ENCODE measurements at regions not wholly inside any gene's neighbourhood (a gene's known extent, or its start where the extent isn't known, plus 50 kb on each side); places are given as distances from the start of the nearest gene placed in this dataset.
"Not testable (repeated sequence)": the region's sequence is repeated elsewhere in the genome, so short reads cannot be mapped to it uniquely, and the experiment has no call there.

DNA sequence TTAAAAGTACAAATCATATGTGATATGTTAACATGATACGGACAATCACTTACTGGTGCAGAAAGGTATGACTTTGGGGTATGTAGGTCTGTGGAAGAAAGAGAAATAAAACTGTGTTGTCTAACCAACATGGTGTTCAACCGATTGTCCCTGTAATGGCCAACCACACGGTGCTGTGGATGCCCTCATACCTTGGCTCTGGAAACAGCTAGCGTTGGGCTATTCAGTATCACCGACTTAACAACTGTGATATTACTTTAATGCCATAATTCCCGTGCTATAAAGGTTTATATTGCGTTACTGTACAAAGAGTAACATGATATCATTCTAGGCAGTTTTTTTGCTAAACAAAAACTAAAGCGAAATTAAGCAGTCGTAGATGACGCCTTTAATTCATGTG is 448.3 kb downstream of the EFNB2 start:
- DNase-seq = no peak

DNA sequence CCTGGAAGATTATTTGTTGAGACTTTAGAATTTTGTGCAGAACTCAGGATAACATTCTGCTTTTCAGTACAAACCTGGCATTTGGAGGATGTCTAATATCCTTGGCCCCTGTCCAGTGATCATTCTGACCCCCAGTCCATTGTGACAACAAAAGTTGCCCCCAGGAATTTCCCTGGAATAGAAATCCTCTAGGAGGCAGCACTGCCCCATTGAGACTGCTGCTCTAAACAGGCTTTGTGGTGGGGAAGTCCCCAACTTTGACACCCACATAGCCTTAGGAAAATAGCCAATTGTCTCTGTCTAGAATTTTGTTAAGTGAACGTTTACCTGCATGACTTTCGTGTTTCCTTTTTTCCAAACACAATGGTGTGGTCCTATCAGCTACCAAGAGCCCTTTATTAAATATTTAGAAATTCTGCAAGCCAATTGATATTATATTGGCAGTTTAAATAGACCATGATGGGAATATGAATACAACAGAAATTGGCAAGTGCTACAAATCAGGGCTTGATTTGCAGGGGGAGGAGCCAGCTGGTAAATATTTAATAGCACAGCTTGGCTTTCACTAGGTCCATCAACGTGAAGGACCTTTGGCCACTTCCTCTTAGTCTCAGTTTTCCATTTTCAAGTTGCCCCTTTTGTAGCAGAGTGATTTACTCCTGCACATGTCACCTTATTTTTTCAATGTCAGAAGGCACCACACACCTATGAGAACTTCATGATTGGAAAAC is 451.7 kb downstream of the EFNB2 start:
- no peak for DNase-seq

DNA sequence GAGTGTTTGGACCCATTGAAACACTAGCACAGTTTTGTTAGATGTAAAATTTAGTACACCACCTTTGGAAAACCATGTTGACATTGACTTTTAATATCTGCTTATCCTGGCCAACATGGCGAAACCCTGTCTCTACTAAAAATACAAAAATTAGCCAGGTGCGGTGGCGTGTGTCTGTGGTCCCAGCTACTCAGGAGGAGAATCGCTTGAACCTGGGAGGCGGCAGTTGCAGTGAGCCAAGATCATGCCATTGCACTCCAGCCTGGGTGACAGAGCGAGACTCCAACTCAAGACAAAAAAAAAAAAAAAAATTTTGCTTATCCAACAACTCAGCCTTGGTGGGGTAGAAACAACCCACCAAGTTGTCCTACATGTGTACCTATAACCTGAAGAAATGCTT is 454.2 kb downstream of the EFNB2 start:
- DNase-seq = not testable (repeated sequence)

GRCh38 chr13:106078191-106078590 is 457.3 kb downstream of the EFNB2 start:
- no peak for DNase-seq

DNA sequence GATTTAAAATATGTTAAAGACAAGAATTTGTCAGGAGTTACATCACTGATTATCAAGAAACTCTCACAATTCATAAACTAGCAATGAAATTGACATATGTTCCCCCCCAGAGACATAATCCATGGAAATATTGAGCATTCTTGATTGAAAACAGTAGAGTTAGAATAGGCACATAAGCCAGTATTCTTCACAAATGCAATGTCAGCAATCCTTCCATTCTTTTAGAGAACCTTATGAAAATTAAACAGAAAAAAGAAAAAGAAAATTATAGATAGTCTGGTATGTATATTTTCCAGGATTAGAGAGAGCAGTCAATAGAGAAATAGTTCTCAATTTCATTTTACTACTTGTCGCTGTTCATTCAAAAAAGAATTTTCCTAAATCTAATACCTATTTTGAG is 458.4 kb downstream of the EFNB2 start:
- no peak for DNase-seq

DNA sequence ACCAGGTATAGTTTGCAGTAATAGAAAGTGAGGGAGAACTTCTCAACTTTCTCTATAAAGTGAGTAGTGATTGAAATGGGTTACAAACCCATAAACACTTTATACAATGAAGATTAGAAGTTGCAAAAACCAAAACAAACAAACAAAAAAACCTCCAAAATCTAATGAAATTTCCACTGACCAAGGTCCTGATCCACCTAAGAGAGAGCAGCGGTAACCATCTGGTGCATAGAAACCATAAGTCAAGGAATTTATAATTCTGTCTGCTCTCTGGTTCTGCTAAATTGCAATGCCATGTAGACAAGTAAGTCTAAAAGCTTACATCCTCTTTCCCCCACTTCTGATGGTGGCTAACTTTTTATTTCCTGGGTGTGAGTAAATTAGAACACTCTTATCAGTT is 463.4 kb downstream of the EFNB2 start:
- no peak for DNase-seq

DNA sequence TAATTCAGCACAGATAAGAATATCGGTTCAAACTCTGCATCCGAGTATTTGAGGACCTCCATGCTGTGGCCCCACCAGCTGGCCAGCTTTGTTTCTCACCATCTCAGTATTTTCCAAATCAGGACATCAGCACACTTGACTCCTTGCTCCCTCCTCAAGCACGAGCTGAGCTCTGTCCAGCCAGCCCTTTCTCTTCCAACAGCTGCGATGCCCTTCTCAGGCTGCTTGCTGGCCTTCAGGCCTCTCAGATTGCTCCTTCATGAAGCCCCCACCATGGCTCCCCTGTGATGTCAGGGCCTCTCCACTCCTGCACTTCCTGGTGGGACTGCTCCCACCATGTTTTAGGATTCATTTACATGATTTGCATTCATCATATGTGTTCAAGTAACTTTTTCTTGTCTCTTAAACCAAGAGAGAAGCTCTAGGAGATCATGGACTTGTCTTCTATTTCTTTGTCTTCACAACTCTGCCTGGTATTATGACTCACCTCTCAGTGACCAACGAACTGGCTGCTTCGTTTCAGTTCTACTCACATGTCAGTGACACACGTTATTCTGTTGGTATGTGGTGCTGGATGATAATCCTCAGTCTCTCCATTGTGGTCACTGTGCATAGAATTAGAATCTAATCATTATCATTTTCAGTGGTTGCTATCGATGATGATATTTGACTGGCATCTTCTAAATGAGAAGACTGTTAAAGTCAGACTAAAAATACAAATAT is 471.7 kb downstream of the EFNB2 start:
- no peak for DNase-seq

DNA sequence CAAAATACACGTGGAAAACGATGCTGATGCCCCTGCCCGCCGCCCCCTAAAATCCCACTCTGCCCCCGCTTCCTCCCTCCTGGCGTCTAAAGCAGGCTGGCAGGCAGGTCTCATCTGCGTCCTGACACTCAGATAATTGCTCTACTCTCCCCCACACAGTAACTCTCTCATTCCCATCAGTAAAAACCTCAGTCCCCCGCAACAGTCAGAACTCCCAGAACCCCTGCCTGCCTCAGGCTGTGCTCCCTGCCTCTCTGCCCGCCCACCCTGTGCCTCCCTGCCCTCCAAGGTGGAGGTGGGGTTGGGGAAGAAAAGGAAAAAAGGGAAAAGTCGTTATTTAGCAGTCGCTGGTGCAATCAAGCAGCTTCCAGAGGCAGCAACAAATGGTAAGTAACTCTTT is 473.7 kb downstream of the EFNB2 start:
- DNase-seq = no peak

- DNase-seq = no peak
Measured at GRCh38 chr13:106056851-106057250, 478.6 kb downstream of the EFNB2 start.

DNA sequence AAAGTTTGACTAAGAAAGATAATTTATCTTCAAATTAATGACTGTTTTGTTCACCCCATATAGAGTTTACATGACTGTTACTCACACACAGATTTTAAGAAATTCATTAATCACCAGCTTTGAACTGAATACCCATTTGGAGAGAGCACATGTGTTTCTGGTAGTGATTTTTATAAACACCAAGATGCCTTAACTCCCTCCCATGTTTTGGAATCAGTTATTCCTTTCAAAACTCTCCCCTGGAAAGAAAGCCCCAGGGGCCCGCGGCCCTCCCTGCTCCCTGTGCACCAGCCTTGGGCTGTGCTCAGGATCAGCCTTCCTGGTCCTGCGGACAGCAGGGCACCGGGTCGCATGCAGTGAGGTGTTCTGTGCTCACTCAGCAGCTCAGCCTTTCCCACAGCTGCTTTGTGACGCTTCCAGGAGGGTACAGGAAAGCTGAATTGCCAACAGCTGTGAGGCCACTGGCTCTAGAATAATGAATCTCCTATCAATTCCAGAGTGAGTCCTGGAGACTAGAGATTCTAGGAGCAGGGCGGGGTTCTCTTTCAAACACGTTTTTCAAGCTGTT is 483.2 kb downstream of the EFNB2 start:
- DNase-seq = no peak

DNA sequence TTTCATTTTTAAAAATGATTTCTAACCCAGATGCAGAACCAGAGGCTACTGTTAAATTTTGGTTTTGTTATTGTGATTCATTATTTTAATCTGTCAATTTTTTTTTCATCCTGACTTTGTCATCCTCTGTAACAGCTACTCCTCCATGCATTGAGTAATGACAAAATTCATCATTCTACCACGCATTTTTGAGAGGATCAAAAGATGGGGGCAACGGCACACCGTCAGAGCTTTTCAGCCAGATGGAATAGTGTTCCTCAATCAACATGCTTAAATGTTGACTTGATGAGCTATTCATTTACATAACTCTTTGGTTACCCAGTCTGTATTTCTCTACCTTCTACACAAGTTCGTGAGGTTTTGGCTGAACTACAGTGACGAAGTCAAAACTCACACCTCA is 486.3 kb downstream of the EFNB2 start:
- no peak for DNase-seq

GRCh38 chr13:106048386-106048785 is 487.1 kb downstream of the EFNB2 start:
- DNase-seq = no peak

DNA sequence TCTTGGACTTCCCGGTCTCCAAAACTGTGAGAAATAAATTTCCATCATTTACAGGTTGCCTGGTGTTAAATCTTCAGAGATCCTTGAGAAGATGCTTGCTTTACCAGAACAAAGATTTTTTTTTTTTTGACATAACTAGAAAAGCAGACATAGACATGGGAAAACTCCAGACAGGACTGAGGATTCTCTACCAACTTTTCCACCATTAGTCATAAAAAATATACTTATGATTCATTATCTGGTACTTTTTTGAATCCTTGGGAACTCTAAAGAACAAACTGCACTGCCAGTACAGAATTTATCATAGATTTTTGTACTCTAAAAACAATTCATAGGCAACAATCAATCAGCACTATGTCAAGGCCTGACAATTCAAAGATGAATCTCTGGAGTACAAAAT is 487.6 kb downstream of the EFNB2 start:
- DNase-seq = no peak

DNA sequence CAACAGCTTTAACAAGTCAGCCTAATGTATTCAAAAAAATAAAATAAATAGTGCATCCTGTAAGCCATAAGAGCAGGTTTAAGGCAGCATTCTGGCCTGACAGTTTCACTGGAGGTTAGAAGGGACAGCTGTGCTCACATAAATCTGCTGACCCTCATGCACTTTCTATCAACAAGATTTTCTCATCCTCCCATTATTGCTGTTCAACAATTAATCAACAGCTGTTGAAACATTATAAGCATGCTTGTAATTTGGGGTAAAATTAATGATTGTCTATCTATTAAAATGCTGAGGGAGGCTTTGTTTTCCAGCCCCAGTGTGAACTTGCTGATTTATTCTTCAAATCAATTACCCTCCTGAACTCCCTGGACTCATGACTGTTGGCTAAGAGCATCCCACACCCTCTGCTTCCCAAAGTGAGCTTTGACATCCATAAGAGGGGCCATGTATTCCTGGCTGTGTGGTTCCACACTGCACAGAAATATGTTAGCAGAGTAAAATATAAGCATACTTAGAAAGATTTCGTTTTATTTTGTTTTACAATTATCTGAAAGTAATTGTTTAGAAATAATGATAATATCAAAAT is 492.4 kb downstream of the EFNB2 start:
- no peak for DNase-seq

- DNase-seq = no peak
Measured at GRCh38 chr13:106041445-106041844, 494.0 kb downstream of the EFNB2 start.

DNA sequence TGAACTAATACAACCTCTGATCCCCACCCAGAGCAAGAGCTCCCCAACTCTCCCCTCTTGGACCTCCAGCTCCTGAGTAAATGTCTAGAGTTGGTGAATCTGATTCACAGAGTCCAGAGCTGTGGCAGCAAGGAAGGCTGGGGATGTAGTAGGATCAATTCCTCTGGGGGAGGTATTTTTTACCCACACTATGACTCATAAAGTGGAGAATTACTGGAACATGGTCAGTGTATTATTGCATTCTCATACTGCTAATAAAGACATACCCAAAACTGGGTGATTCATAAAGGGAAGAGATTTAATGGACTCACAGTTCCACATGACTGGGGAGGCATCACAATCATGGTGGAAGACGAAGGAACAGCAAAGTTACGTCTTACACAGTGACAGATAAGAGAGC is 496.7 kb downstream of the EFNB2 start:
- no peak for DNase-seq

GRCh38 chr13:106036870-106037269 is 498.6 kb downstream of the EFNB2 start:
- DNase-seq = no peak

DNA sequence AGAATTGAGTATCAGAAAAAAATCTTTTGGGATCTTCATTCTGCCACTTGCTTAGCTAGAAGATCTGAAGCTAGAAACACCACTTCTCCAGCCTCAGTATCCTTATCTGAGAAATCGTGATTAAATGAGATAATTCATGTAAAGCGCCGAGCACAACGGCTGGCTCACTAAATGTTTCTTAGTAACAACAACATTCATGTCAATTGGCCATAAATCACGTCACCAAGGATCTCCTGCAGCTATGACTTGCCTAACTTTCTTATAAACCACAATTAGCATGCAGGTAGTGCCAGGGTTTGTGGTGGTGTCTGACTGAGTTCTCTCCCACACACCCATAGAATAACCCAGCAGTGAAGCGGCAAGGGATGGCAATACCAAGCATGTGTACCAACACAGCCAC is 501.3 kb downstream of the EFNB2 start:
- DNase-seq = no peak

- no peak for DNase-seq
Measured at GRCh38 chr13:106033659-106034058, 501.8 kb downstream of the EFNB2 start.

DNA sequence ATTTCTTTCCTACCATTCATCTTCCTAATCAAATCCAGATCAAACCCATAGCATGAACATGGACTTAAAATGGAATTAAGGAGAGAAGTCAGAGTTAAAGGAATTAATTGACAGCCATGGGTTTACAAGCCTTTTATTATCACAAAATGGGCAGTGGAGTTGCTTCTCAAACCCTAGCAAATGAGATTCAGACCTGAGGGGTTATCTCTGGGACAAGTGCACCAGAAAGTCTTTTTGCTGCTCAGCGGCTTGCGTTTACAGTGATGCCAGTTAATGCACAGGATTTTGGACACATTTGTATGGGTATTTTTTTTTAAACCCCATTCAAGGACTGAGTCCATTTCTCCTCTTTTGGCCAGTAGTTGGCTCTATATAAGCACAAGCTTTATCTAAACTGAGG is 503.0 kb downstream of the EFNB2 start:
- no peak for DNase-seq

GRCh38 chr13:106029676-106030290 is 505.7 kb downstream of the EFNB2 start:
- DNase-seq = no peak

DNA sequence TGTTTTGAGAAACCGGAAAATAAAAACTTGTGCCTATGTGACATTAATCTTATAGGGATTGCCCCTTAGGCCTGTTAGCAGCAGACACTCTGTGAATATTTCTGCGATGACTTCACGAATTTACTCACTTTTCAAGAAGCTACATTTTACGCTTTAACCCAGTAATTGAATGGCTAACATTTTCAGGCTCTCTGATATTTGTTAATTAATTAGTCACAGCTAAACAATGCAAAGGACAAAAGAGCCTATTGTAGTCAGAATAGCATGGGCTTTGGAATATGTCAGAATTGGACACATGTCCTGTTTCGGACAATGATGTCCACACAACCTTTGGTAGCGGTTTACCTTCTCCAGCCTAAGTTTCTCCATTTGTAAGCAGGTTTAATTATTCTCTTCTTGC is 506.6 kb downstream of the EFNB2 start:
- DNase-seq = no peak

DNA sequence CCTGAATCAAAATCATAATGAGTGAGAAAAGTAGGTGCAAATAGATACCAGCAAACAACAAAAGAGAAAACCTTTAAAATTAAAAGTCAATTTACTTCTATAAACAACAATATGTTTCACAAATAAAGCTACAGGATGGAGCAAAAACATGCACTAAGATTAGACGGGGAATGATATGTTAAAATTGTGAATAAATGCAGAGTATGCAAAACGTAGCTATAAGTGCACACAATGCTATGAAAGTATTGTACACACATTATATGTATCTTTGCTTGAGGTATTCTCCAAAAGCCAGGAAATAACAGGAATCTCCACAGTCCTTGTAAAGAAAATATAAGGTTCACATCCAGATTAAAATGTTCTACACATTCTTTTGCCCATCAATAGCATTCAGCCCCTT is 523.9 kb downstream of the EFNB2 start:
- no peak for DNase-seq

DNA sequence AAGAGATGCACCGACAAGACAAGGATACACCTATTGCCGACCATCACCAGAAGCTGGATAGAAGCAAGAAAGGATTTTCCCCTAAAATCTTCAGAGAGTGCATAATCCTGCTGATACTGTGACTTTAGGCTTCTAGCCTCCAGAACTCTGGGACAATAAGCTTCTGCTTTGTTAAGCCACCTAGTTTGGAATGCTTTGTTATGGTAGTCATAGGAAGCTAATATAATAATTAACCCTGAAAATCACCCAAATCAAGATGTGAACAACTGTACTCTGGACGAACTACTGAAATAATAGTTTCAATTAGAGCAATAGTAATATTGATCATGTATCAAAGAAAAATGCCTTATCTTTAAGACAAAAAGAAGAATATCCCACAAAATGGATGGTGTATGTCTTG is 524.6 kb downstream of the EFNB2 start:
- DNase-seq = no peak
